SU-DHL-6 (cell line): ENCODE measurements at regions not wholly inside any gene's neighbourhood (a gene's known extent, or its start where the extent isn't known, plus 50 kb on each side); places are given as distances from the start of the nearest gene placed in this dataset.

Source experiments
- H2AFZ ChIP-seq: fragments of 200-600 bp; sonication (generic); 2 replicates; pipeline ENCODE4 v1.6.1; 2014; ENCODE audit warnings: low read depth, mild to moderate bottlenecking, moderate library complexity, mixed read lengths, antibody characterized with exemption, low read length; ENCODE audit not compliant: severe bottlenecking
- H3F3A ChIP-seq: fragments of 200-600 bp; shearing (Covaris generic); 2 replicates; pipeline ENCODE4 v1.6.0; 2016; ENCODE audit warnings: antibody characterized with exemption, mild to moderate bottlenecking; ENCODE audit not compliant: insufficient read depth
- H3K27ac ChIP-seq: fragments of 200-600 bp; sonication (generic); 2 replicates; pipeline ENCODE4 v1.5.1; 2016; ENCODE audit warnings: low read depth, mild to moderate bottlenecking, low read length, moderate library complexity, mixed read lengths
- H3K27me3 ChIP-seq: fragments of 200-600 bp; sonication (generic), shearing (Covaris generic); 2 replicates; pipeline ENCODE4 v1.6.0; 2014; ENCODE audit warnings: mild to moderate bottlenecking, low read length
- H3K36me3 ChIP-seq: fragments of 200-600 bp; sonication (generic); 2 replicates; pipeline ENCODE4 v1.6.1; 2014; ENCODE audit warnings: mild to moderate bottlenecking, low read length, mixed read lengths
- H3K4me2 ChIP-seq: fragments of 300-600, 200-600 bp; shearing (Covaris generic), sonication (generic); 2 replicates; pipeline ENCODE4 v1.6.0; 2014; ENCODE audit warnings: low read length, low read depth, mild to moderate bottlenecking; ENCODE audit not compliant: poor library complexity, severe bottlenecking
- H3K4me3 ChIP-seq: fragments of 200-600 bp; sonication (generic); 2 replicates; pipeline ENCODE4 v1.5.1; 2014; ENCODE audit warnings: antibody characterized with exemption, low read length, mild to moderate bottlenecking, mixed read lengths; ENCODE audit not compliant: insufficient read depth, poor library complexity, severe bottlenecking
- H3K79me2 ChIP-seq: fragments of 200-600 bp; sonication (generic); 2 replicates; pipeline ENCODE4 v1.6.1; 2014; ENCODE audit warnings: mild to moderate bottlenecking, low read length, moderate library complexity; ENCODE audit not compliant: insufficient read depth
- H3K9ac ChIP-seq: fragments of 200-600 bp; sonication (generic); 2 replicates; pipeline ENCODE4 v1.7.0; 2014; ENCODE audit warnings: mild to moderate bottlenecking, low read length
- H3K9me2 ChIP-seq: fragments of 200-600 bp; sonication (generic); replicated peaks from 2 replicates; pipeline ENCODE4 v1.6.1; 2014; ENCODE audit warnings: low read length; ENCODE audit not compliant: insufficient read depth
- H3K9me3 ChIP-seq: fragments of 200-600 bp; sonication (generic); 2 replicates; pipeline ENCODE4 v1.6.1; 2014; ENCODE audit warnings: low read length, mixed read lengths; ENCODE audit not compliant: insufficient read depth
- H4K20me1 ChIP-seq: fragments of 200-600 bp; sonication (generic); 2 replicates; pipeline ENCODE4 v1.6.1; 2014; ENCODE audit warnings: low read depth, mild to moderate bottlenecking, antibody characterized with exemption, low read length, moderate library complexity, mixed read lengths
- CTCF ChIP-seq: fragments of 200-600 bp; sonication (generic); IDR thresholded peaks from one replicate; pipeline ENCODE4 v1.5.1; 2017; ENCODE audit warnings: antibody characterized with exemption, mild to moderate bottlenecking, low read length, moderate library complexity; ENCODE audit not compliant: insufficient read depth, poor library complexity, severe bottlenecking
- EZH2phosphoT487 ChIP-seq: fragments of 200-600 bp; sonication (generic), shearing (Covaris generic); conservative IDR thresholded peaks from 2 replicates; pipeline ENCODE4 v1.6.1; 2018; ENCODE audit warnings: mild to moderate bottlenecking, antibody characterized with exemption, low read length, moderate library complexity, mixed read lengths

- Histone ChIP-seq H3K36me3 (no peaks in the 10 kb centered on the region), H3K9ac (no peak overlapping the region), H3K27ac (no peak overlapping the region), H3F3A (no peaks in the 10 kb centered on the region), H2AFZ (no peak overlapping the region), H3K4me2 (no peak overlapping the region), H3K79me2 (no peaks in the 10 kb centered on the region), H4K20me1 (no peaks in the 10 kb centered on the region), H3K27me3 (no peaks in the 10 kb centered on the region), H3K9me2 (no peaks in the 10 kb centered on the region), H3K4me3 (no peak overlapping the region), H3K9me3 (no peaks in the 10 kb centered on the region)
- TF ChIP-seq CTCF, result no peak
- no peak for TF ChIP-seq EZH2phosphoT487
Measured at GRCh38 chr1:67573311-67573872, 111.6 kb upstream of the GADD45A start.

GRCh38 chr1:67574221-67574620, 110.8 kb upstream of the GADD45A start:
- H3K9me2 ChIP-seq, result no peaks in the 10 kb centered on the region
- H2AFZ ChIP-seq, result no peak overlapping the region
- no peak for TF ChIP-seq CTCF
- TF ChIP-seq EZH2phosphoT487, result no peak
- no peaks in the 10 kb centered on the region for H4K20me1 ChIP-seq
- H3K9me3 ChIP-seq, result no peaks in the 10 kb centered on the region
- H3F3A ChIP-seq, result no peaks in the 10 kb centered on the region
- no peak overlapping the region for H3K9ac ChIP-seq
- no peaks in the 10 kb centered on the region for H3K27me3 ChIP-seq
- no peak overlapping the region for H3K4me2 ChIP-seq
- no peaks in the 10 kb centered on the region for H3K79me2 ChIP-seq
- no peak overlapping the region for H3K4me3 ChIP-seq
- H3K27ac ChIP-seq, result no peak overlapping the region
- H3K36me3 ChIP-seq, result no peaks in the 10 kb centered on the region

- no peak overlapping the region for H3K4me2 ChIP-seq
- H3K9ac ChIP-seq, result no peak overlapping the region
- no peak overlapping the region for H2AFZ ChIP-seq
- no peak for TF ChIP-seq EZH2phosphoT487
- TF ChIP-seq CTCF, result no peak
- H3K9me2 ChIP-seq, result no peaks in the 10 kb centered on the region
- H3K9me3 ChIP-seq, result no peaks in the 10 kb centered on the region
- H4K20me1 ChIP-seq, result no peaks in the 10 kb centered on the region
- no peaks in the 10 kb centered on the region for H3K27me3 ChIP-seq
- H3K36me3 ChIP-seq, result no peaks in the 10 kb centered on the region
- no peaks in the 10 kb centered on the region for H3F3A ChIP-seq
- H3K4me3 ChIP-seq, result no peak overlapping the region
- H3K79me2 ChIP-seq, result no peaks in the 10 kb centered on the region
- H3K27ac ChIP-seq, result no peak overlapping the region
Measured at GRCh38 chr1:67575861-67576260, 109.1 kb upstream of the GADD45A start.
